SK-N-MC (cell line): ENCODE measurements at regions not wholly inside any gene's neighbourhood (a gene's known extent, or its start where the extent isn't known, plus 50 kb on each side); places are given as distances from the start of the nearest gene placed in this dataset.

ENCODE experiments used
- EZH2 ChIP-seq: fragments of 200-600 bp; sonication (generic); IDR thresholded peaks from one replicate; pipeline ENCODE4 v1.6.1; 2017; ENCODE audit warnings: antibody characterized with exemption
- FOXP2 ChIP-seq: optimal IDR thresholded peaks from 2 replicates; pipeline ENCODE3; 2011; ENCODE audit warnings: mild to moderate bottlenecking, moderate library complexity; ENCODE audit not compliant: insufficient read depth; ENCODE audit errors: extremely low read length, control extremely low read depth
- POLR2AphosphoS5 ChIP-seq: IDR thresholded peaks from 2 replicates; pipeline ENCODE4 v1.6.1; 2012; ENCODE audit warnings: mild to moderate bottlenecking, low read depth, low read length, borderline replicate concordance

- TF ChIP-seq EZH2 (no peak), POLR2AphosphoS5 (no peak), FOXP2 (no peak)
Observed at GRCh38 chr6:105936972-105937371, 149.2 kb upstream of the PRDM1 start.
